ACHN (cell line): ENCODE measurements at regions not wholly inside any gene's neighbourhood (a gene's known extent, or its start where the extent isn't known, plus 50 kb on each side); places are given as distances from the start of the nearest gene placed in this dataset.
"Not testable (repeated sequence)": the region's sequence is repeated elsewhere in the genome, so short reads cannot be mapped to it uniquely, and the experiment has no call there.

ENCODE experiments used
- DNase-seq: peaks from one replicate; pipeline ENCODE4 v3.0.0-alpha.2; 2015
- in situ Hi-C: cut with HindIII; loops from 2 replicates; pipeline ENCODE4 v1.10.0; 2017; ENCODE audit warnings: low sequenced_read_pairs, low pct_ligation_motif_present, low pct_unique_long_range_greater_than_20kb

DNA sequence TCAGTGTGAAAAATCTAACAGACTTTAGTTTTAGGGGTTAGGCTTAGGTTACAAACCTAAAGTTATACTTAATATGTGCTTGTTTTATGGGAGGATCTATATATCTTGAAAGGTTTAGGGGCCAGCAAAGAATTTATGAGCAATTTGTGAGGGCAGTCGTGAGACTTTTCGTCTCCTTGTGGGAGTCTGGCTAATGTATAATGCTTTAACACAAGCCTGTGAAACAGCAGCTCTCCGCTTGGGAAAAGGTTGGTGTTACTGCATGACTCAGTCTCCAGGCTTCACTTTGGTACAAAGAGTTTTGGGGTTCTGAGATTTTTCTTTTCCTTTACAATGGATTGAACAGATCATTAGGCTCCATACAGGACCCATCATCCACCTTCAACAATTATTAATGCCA is 79.0 kb upstream of the MFGE8 start:
- in situ Hi-C loops, result no loop called here

GRCh38 chr15:88992912-88993376 is 79.8 kb upstream of the MFGE8 start:
- in situ Hi-C loops, result no loop called here
- no peak for DNase-seq

More for the DNA sequence above, 79.0 kb upstream of the MFGE8 start:
- no peak for DNase-seq

DNA sequence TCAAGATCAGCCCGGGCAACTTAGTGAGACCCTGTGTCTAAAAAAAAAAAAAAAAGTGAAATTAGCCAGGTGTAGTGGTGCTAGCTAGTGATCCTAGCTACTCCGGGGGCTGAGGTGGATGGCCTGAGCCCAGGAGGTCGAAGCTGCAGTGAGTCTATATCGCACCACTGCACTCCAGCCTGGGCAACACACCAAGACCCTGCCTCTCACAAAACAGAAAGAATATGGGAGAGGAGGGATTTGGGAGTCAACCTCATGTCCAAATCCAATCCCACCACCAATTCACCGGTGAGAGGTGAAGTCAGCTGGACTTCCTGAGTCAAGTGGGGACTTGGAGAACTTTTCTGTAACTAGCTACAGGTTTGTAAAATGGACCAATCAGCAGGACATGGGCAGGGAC is 80.5 kb upstream of the MFGE8 start:
- DNase-seq, result no peak
- in situ Hi-C loops, result no loop called here

- in situ Hi-C loops, result no loop called here
Measured at GRCh38 chr15:88994286-88994685, 81.1 kb upstream of the MFGE8 start.

GRCh38 chr15:88995449-88995848 is 82.3 kb upstream of the MFGE8 start:
- in situ Hi-C loops, result no loop called here
- no peak for DNase-seq

More at GRCh38 chr15:88994286-88994685, 81.1 kb upstream of the MFGE8 start:
- no peak for DNase-seq

- in situ Hi-C loops, result no loop called here
- no peak for DNase-seq
Measured at GRCh38 chr15:88997531-88997930, 84.4 kb upstream of the MFGE8 start.

GRCh38 chr15:88998980-88999713 is 86.0 kb upstream of the MFGE8 start:
- no peak for DNase-seq
- in situ Hi-C loops, result no loop called here

DNA sequence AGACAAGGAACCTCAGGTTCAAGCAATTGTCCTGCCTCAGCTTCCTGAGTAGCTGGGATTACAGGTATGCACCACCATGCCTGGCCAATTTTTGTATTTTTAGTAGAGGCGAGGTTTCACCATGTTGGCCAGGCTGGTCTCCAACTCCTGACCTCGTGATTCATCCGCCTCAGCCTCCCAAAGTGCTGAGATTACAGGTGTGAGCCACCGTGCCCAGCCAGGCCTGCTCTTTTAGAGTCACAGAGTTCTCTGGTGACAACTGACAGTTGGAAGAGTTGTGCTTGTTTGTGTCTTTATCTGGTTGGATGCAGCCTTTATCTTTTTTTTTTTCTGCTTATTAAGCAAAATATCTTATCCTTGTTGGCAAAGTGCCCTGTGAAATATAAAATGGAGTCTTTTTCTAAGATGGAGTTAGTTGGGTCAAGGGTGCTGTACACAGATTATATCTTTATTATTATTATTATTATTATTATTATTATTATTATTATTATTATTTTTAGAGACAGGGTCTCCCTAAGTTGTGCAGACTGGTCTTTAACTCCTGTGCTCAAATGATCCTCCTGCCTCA is 86.5 kb upstream of the ABHD2 start:
- DNase-seq, in situ Hi-C loops: not testable (repeated sequence)

- in situ Hi-C loops, result no loop called here
- DNase-seq, result no peak
Measured at GRCh38 chr15:89002281-89002761, 85.9 kb upstream of the ABHD2 start.

GRCh38 chr15:89002830-89003229 is 85.4 kb upstream of the ABHD2 start:
- DNase-seq, result no peak
- in situ Hi-C loops, result no loop called here

GRCh38 chr15:89003865-89004725 is 84.2 kb upstream of the ABHD2 start:
- in situ Hi-C loops, result no loop called here
- DNase-seq, result peak; percentile 29

- DNase-seq, result no peak
- in situ Hi-C loops, result no loop called here
Measured at GRCh38 chr15:89004726-89005030, 83.6 kb upstream of the ABHD2 start.

DNA sequence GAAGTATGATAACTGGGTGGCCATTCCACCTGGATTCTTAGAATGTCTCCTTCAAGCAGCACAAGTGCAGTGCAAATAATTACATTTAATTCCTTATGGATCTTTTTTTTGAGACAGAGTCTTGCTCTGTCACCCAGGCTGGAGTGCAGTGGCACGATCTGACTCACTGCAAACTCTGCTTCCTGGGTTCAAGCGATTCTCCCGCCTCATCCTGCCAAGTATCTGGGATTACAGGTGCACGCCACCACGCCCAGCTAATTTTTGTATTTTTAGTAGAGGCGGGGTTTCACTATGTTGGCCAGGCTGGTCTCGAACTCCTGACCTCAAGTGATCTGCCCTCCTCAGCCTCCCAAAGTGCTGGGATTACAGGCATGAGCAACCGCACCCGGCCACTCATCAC is 80.7 kb upstream of the ABHD2 start:
- DNase-seq, in situ Hi-C loops: not testable (repeated sequence)

DNA sequence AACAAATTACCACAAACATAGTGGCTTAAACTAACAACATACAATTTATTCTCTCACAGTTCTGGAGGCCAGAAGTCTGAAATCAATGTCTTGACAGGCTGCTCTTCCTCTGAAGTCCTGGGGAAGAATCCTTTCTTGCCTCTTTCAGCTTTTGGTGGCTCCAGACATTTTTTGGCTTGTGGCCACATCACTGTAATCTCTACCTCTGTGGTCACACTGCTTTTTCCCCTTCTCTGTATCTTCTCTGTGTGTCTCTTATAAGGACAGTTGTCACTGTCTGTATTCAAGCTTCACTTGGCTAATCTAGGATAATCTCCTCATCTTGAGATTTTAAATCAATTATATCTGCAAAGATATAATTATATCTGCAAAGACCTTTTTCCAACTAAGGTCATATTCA is 80.3 kb upstream of the ABHD2 start:
- DNase-seq, result no peak

DNA sequence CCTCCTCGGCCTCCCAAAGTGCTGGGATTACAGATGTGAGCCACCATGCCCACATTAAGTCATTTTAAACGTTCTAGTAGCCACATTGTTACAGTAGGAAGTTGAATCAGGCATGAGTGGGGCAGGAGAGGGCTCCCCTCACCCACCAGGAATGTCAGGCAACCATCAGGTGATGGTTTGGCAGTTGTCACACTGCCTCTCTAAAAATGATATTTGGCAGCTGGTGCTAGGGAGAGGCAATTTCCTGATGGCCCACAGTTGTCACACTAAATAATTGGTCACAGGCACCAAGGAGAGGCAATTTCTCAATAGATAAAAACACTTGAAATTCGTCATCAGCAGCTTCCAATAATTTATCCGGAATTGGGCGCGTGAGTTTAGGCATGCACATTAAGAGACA is 79.2 kb upstream of the ABHD2 start:
- DNase-seq, result no peak
- in situ Hi-C loops, result no loop called here

More for the DNA sequence above, 80.3 kb upstream of the ABHD2 start:
- in situ Hi-C loops, result no loop called here

GRCh38 chr15:89015412-89016097 is 72.7 kb upstream of the ABHD2 start:
- in situ Hi-C loops, result no loop called here

DNA sequence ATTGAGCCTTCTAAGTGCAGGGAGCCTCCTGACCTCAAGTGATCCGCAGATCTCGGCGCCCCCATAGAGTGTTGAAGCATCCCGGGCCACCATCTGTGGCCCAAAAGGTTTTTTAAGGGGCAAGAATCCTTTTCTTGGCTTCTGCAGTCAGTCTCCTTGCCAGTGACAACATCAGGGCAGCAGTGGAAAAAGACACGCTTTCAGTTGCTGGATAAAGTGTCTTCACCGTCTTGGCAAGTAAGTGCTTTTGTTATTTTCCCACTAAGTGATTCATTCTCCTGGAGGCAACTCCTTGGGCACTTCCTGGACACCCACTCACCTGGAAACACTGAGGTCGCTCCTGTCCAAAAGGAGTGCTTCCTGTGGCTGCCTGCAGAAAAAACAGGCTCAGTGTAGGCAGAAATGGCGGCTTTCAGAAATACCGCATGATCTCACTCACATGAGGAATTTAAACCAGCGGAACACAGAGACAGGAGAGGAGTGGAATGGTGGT is 71.7 kb upstream of the ABHD2 start:
- in situ Hi-C loops, result no loop called here
- DNase-seq, result no peak

More at GRCh38 chr15:89015412-89016097, 72.7 kb upstream of the ABHD2 start:
- no peak for DNase-seq

GRCh38 chr15:89017370-89018066 is 70.7 kb upstream of the ABHD2 start:
- DNase-seq, result peak; percentile 65
- in situ Hi-C loops, result no loop called here
